Activated gamma-delta T cell treated with Interleukin-2 at 50 U/mL for 16 hours (primary cell): ENCODE measurements at regions not wholly inside any gene's neighbourhood (a gene's known extent, or its start where the extent isn't known, plus 50 kb on each side); places are given as distances from the start of the nearest gene placed in this dataset.

Source experiments
- DNase-seq: peaks from one replicate; pipeline ENCODE4 v3.0.0-alpha.2; 2020

GRCh38 chr9:695252-695651 is 146.2 kb upstream of the DMRT1 start:
- no peak for DNase-seq

GRCh38 chr9:696332-697323 is 144.9 kb upstream of the DMRT1 start:
- no peak for DNase-seq

- no peak for DNase-seq
These were observed 143.2 kb upstream of the DMRT1 start for GRCh38 chr9:698276-698675.

- no peak for DNase-seq
These were observed 142.5 kb upstream of the DMRT1 start for GRCh38 chr9:698954-699353.

GRCh38 chr9:699396-699795 is 142.1 kb upstream of the DMRT1 start:
- DNase-seq, result no peak

GRCh38 chr9:700365-701282 is 140.9 kb upstream of the DMRT1 start:
- no peak for DNase-seq

GRCh38 chr9:703392-703791 is 138.1 kb upstream of the DMRT1 start:
- DNase-seq, result no peak

- DNase-seq, result no peak
These were observed 135.4 kb upstream of the DMRT1 start for GRCh38 chr9:706073-706472.

- DNase-seq, result peak; percentile 11
These were observed 134.7 kb upstream of the DMRT1 start for GRCh38 chr9:706606-707459.

GRCh38 chr9:708182-708550 is 133.3 kb upstream of the DMRT1 start:
- no peak for DNase-seq

GRCh38 chr9:708551-709432 is 132.7 kb upstream of the DMRT1 start:
- no peak for DNase-seq

- no peak for DNase-seq
These were observed 130.3 kb upstream of the DMRT1 start for GRCh38 chr9:710951-711745.

- DNase-seq, result no peak
These were observed 129.5 kb upstream of the DMRT1 start for GRCh38 chr9:711761-712553.

GRCh38 chr9:712643-713042 is 128.9 kb upstream of the DMRT1 start:
- no peak for DNase-seq

- DNase-seq, result no peak
These were observed 128.4 kb upstream of the DMRT1 start for GRCh38 chr9:713091-713490.

- DNase-seq, result no peak
These were observed 126.8 kb upstream of the DMRT1 start for GRCh38 chr9:714675-715074.

GRCh38 chr9:715300-715699 is 126.2 kb upstream of the DMRT1 start:
- no peak for DNase-seq

GRCh38 chr9:715743-716400 is 125.6 kb upstream of the DMRT1 start:
- no peak for DNase-seq

- no peak for DNase-seq
These were observed 123.8 kb upstream of the DMRT1 start for GRCh38 chr9:717722-718121.
